GM19324 (cell line): ENCODE measurements at regions not wholly inside any gene's neighbourhood (a gene's known extent, or its start where the extent isn't known, plus 50 kb on each side); places are given as distances from the start of the nearest gene placed in this dataset.
"Not testable (repeated sequence)": the region's sequence is repeated elsewhere in the genome, so short reads cannot be mapped to it uniquely, and the experiment has no call there.

Experiments used
- ATAC-seq: cut with Tn5 transposase; IDR thresholded peaks from one replicate; pipeline ENCODE4 v1.9.1; 2021; ENCODE audit warnings: mild to moderate bottlenecking, moderate library complexity; ENCODE audit not compliant: unreplicated experiment, low FRiP score

- ATAC-seq: no peak
Observed at GRCh38 chr3:168977716-168978374, 685.7 kb downstream of the MECOM start.

DNA sequence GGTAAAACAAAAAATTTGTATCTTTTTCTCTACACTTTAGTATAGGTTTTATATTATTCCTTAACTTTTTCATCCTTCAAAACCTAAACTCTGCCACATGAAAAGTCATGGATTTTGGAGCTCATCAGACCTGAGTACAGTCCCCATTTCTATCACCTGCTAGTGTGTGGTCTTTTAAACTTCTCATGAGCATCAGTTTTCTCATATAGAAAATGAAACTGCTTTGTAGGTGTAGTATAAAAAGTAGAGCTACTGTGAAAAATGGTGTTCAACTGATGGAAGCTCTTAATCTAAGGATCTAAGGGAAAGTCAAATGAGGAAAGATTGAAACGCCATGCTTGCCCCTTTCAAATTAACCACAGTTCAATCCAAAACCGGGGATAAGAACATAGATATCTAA, 686.5 kb downstream of the MECOM start:
- ATAC-seq: no peak

- ATAC-seq: no peak
Observed at GRCh38 chr3:168975576-168975975, 687.9 kb downstream of the MECOM start.

DNA sequence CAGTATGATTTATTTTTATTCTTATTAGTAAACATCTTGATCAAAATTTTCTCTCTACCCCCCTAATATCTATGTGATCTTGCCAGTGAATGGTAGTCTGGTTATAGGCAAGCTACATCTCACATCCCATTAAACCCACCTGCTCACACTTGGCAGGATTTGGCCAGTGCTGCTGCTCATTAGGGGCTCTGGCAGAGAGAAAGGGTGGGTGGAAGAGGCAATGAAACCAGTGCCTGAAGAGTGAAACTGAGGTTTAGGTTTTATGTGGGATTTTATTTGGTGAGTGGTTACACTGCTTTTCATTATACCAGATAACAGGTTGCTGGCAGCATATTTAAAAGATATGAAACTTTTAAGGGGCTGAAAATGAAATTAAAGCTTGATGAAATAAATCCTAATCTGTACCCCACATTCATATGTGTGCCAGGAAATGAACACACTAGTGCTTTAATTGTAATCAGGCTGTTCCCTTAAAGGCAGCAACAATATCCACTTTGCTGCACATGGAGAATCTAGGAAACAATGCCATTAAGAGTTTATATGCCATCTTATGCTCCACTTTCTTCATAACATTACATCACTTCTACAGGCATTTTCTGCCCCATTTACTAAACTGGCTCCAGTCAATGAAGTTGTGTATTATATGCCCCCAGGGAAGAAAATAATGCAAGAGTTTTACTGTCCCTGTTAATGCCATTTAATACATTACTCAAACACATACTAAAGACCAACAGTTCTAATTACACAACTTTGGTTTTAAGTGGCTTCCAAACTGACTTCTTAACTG, 688.7 kb downstream of the MECOM start:
- no peak for ATAC-seq

- no peak for ATAC-seq
Observed at GRCh38 chr3:168973897-168974296, 689.6 kb downstream of the MECOM start.

DNA sequence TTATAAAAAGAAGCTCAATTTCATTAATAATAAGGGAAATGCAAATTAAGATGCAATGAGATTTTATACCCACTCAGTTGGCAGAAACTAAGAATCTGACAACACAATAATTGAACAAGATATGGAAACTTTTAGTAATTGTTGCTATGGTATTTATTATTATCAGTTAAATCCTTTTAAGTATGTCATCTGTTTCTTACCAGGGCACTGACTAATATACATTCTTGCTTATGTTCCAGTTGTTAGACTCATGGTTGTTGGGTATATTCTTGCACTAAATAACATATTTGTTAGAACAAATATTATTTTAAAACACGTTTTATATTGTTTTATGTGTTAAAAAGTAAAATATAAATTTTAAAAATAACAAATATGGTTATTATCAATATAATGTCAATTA, 690.3 kb downstream of the MECOM start:
- no peak for ATAC-seq

- no peak for ATAC-seq
Observed at GRCh38 chr3:168968609-168969008, 694.9 kb downstream of the MECOM start.

- ATAC-seq: no peak
Observed at GRCh38 chr3:168964736-168965135, 698.8 kb downstream of the MECOM start.

DNA sequence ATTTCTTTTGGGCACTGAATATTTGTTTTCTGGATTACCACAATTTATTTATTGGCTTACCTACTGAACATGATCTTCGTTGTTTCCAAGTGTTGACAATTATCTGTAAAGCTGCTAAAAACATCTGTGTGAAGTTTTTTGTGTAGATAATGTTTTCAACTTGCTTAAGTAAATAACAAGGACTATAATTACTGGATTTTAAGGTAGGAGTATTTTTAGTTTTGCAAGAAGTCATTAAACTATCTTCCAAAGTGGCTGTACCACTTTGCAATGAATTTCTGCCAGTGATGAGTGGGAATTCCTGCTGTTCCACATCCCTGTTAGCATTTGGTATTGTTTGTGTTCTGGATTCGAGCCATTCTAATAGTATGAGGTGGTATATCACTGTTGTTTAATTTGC, 702.2 kb downstream of the MECOM start:
- no peak for ATAC-seq

GRCh38 chr3:168959731-168960130, 703.8 kb downstream of the MECOM start:
- ATAC-seq: no peak

DNA sequence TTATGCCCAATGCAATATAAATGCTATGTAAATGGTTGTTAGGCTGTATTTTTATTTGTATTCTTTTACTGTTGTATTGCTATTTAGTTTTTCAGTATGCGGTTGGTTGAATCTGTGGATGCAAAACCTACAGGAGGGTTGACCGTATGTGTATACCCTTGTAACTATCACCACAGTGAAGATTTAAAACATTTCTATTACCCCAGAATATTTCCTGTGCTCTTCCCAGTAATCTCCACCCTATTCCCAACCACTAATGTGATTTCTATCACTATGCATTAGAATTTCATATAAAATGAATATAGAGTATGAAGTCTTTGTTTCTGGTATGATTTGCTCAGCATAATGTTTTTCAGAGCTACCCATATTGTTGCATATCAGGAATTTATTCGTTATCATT, 705.0 kb downstream of the MECOM start:
- ATAC-seq: no peak

DNA sequence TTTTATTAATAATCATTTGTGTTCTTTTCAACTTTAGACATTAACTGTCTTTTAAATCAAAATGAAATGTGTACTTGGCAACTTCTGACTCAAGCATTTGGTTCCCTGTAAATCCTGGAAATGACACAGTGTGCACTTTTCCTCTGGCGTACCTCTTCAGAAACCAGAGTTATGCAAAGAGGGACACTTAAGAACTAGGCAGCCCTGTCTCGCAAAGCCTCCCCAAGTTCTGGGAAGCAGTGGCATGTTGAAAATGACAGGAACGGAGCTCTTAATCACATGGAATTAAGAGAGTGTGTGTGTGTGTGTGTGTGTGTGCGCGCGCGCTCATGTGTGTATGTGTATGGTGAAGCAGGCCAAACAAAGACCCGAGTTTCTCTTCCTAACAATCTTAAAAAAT, 707.4 kb downstream of the MECOM start:
- no peak for ATAC-seq

- ATAC-seq: no peak
Observed at GRCh38 chr3:168952551-168952950, 711.0 kb downstream of the MECOM start.

DNA sequence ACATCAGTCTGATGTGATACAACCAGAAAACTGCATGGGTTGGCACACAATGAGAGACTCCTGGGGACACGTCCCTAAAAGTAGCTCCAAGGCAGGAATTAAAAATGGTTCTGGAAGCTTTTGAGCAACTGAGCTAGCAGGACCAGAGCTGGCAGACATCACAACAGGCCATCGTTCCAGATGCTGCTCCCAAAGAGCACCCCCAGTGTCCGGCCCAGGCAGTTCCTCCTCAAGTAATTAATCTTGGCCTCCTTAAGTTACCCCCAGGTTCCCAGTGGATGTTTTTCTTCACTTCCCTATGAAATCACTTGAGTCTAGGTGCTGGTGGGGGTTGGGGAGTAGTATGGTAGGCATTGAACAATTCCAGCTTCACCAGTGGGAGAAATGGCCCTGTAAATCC, 711.6 kb downstream of the MECOM start:
- no peak for ATAC-seq

DNA sequence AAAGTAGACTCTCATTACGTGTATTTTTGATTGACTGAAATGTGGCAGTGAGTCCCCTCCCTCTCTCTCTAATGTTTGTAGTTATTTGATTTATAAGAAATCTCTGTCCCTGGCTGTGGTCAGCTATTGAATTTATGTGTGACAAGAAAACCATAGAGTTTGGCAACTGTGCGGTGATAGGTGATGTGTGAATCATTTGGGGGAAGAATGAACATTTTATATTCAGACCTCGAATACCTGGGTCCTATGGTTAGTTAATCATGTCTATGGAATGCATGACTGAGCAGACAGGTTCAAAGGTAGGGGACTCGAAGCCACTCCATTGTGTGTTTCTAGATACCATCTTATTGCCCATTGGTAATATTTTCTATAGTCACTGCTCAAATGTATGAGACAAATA, 712.1 kb downstream of the MECOM start:
- ATAC-seq: no peak

- ATAC-seq: no peak
Observed at GRCh38 chr3:168950622-168951021, 712.9 kb downstream of the MECOM start.

- ATAC-seq: no peak
Observed at GRCh38 chr3:168939651-168940238, 723.8 kb downstream of the MECOM start.

DNA sequence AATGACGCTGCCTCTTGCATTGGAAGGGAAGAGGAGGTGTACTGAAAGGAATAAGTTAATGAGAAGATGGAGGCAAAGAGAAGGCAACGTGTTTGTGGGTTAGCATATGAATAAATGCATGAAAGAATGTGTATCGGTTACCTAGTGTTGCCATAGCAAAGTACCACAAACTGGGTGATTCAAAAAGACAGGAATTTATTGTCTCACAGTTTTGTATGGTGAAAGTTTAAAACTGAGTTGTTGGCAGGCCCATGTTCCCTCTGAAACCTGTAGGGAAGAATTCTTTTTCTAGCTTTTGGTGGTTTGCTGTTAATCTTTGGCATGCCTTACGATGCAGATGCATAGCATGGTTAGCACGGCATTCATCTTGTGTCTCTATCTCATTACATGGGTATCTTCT, 729.9 kb downstream of the MECOM start:
- no peak for ATAC-seq

GRCh38 chr3:168929997-168930396, 733.5 kb downstream of the MECOM start:
- ATAC-seq: not testable (repeated sequence)

GRCh38 chr3:168926426-168926825, 737.1 kb downstream of the MECOM start:
- ATAC-seq: no peak

DNA sequence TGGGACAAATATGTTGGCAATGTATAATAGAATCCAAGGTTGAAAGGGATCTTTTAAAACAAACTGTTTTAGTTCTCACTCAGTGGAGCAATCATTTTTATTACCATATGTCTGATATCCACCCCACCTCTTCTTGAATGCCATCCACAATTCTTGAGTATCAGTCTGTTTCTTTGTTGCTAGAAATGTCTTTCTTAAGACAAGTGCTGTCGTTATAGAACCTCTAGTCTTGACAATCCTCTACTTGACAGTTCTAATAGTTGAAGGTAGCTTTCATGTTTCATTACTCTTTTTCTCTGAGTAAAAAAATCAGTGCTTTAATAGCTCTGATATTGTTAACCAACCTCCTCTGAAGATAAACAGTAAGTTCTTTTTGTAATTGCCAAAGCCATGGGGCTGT, 737.9 kb downstream of the MECOM start:
- no peak for ATAC-seq

DNA sequence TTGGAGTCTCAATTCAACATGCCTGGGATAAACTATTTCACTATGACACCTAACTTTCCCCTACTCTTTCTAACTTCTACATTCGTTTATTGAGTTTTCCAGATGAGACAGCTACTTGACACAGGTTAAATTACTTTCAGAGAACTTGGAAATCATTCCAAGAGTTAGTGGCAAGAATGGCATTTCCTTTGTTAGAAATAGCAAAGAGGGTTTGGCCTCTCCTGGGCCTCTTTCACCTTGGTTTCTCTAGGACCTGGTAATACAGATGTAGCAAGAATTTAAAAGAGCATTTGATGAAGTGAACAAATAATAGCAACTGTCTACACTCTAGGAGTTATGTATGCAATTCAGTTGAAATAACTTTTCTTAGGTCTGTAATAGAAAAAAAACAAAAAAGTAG, 748.9 kb downstream of the MECOM start:
- no peak for ATAC-seq
